CD14-positive monocyte (primary cell): ENCODE measurements at regions not wholly inside any gene's neighbourhood (a gene's known extent, or its start where the extent isn't known, plus 50 kb on each side); places are given as distances from the start of the nearest gene placed in this dataset.

ENCODE experiments used
- DNase-seq, 3 donors: peaks; one replicate each; pipeline ENCODE4 v3.0.0-alpha.2; 2011 to 2022
- H2AFZ ChIP-seq: 2 replicates; pipeline ENCODE4 v1.6.0; 2012; ENCODE audit warnings: mild to moderate bottlenecking, low read depth, low read length, inconsistent platforms; ENCODE audit not compliant: insufficient read depth, poor library complexity, severe bottlenecking
- H3K27ac ChIP-seq, 2 donors: 1 replicate in 1 of 2; 2 replicates in 1 of 2; pipeline ENCODE4 v1.5.1; 2012 to 2013; ENCODE audit warnings: low read length in 2 of 2, control low read depth in 1 of 2, inconsistent platforms in 1 of 2, low read depth in 1 of 2, mild to moderate bottlenecking in 1 of 2
- H3K27me3 ChIP-seq, 2 donors: one replicate each; pipeline versions ENCODE4 v1.6.0 to v1.6.1; 2011 to 2013; ENCODE audit warnings: low read length in 2 of 2; ENCODE audit not compliant: control insufficient read depth in 2 of 2, insufficient read depth in 2 of 2
- H3K36me3 ChIP-seq, 2 donors: replicated peaks in 1 of 2; 1 replicate in 1 of 2; 2 replicates in 1 of 2; pipeline versions ENCODE4 v1.5.1 to v1.6.1; 2012 to 2013; ENCODE audit warnings: low read length in 2 of 2, control low read depth in 1 of 2, inconsistent platforms in 1 of 2, mild to moderate bottlenecking in 1 of 2; ENCODE audit not compliant: insufficient read depth in 2 of 2, control insufficient read depth in 1 of 2
- H3K4me1 ChIP-seq, 2 donors: 1 replicate in 1 of 2; 2 replicates in 1 of 2; pipeline versions ENCODE4 v1.5.1 to v1.6.1; 2012 to 2013; ENCODE audit warnings: low read length in 2 of 2, control low read depth in 1 of 2, inconsistent platforms in 1 of 2, mild to moderate bottlenecking in 1 of 2, moderate library complexity in 1 of 2; ENCODE audit not compliant: insufficient read depth in 2 of 2, control insufficient read depth in 1 of 2
- H3K4me2 ChIP-seq: replicated peaks from 2 replicates; pipeline ENCODE3; 2012; ENCODE audit warnings: low read length, moderate library complexity, mild to moderate bottlenecking; ENCODE audit not compliant: poor library complexity, severe bottlenecking; ENCODE audit errors: extremely low read depth
- H3K4me3 ChIP-seq, 3 experiments: fragments of 200-600 bp in 1 of 3; sonication (generic) in 1 of 3; replicated peaks in 1 of 3; 1 replicate in 2 of 3; 2 replicates in 1 of 3; pipeline ENCODE4 v1.5.1; 2011 to 2013; ENCODE audit warnings: low read length in 3 of 3, mild to moderate bottlenecking in 3 of 3, control low read depth in 2 of 3, low read depth in 2 of 3, inconsistent platforms in 1 of 3, moderate library complexity in 1 of 3
- H3K79me2 ChIP-seq: 2 replicates; pipeline ENCODE4 v1.6.0; 2012; ENCODE audit warnings: mild to moderate bottlenecking, control low read depth, inconsistent platforms, low read length, moderate library complexity; ENCODE audit not compliant: insufficient read depth
- H3K9ac ChIP-seq: 2 replicates; pipeline ENCODE4 v1.6.0; 2017; ENCODE audit warnings: low read length, mild to moderate bottlenecking; ENCODE audit not compliant: insufficient read depth, poor library complexity, severe bottlenecking
- H3K9me3 ChIP-seq, 2 donors: replicated peaks in 1 of 2; 1 replicate in 1 of 2; 2 replicates in 1 of 2; pipeline versions ENCODE4 v1.5.1 to v1.6.1; 2012 to 2013; ENCODE audit warnings: low read length in 2 of 2, control low read depth in 1 of 2; ENCODE audit not compliant: control insufficient read depth in 1 of 2, insufficient read depth in 1 of 2
- H4K20me1 ChIP-seq: 2 replicates; pipeline ENCODE4 v1.6.0; 2012; ENCODE audit warnings: mild to moderate bottlenecking, low read length, control low read depth, moderate library complexity; ENCODE audit not compliant: insufficient read depth
- H3K27ac Mint-ChIP-seq, 7 donors: one replicate each; pipeline ENCODE4 v1.8.0; 2020; ENCODE audit warnings: mild to moderate bottlenecking in 7 of 7, mixed read lengths in 7 of 7, moderate library complexity in 6 of 7, inconsistent platforms in 2 of 7
- H3K27me3 Mint-ChIP-seq, 3 donors: one replicate each; pipeline ENCODE4 v1.8.0; 2021 to 2022; ENCODE audit warnings: low read depth in 3 of 3, mild to moderate bottlenecking in 3 of 3, mixed read lengths in 3 of 3, moderate library complexity in 3 of 3, inconsistent platforms in 1 of 3
- H3K36me3 Mint-ChIP-seq, 2 donors: one replicate each; pipeline ENCODE4 v1.8.0; 2020; ENCODE audit warnings: mixed read lengths in 2 of 2, inconsistent platforms in 1 of 2, mild to moderate bottlenecking in 1 of 2
- H3K4me1 Mint-ChIP-seq: one replicate; pipeline ENCODE4 v1.8.0; 2020; ENCODE audit warnings: mild to moderate bottlenecking, mixed read lengths
- H3K4me3 Mint-ChIP-seq, 2 donors: one replicate each; pipeline ENCODE4 v1.8.0; 2020; ENCODE audit warnings: mild to moderate bottlenecking in 2 of 2, mixed read lengths in 2 of 2, moderate library complexity in 1 of 2
- H3K9me3 Mint-ChIP-seq, 7 donors: one replicate each; pipeline ENCODE4 v1.8.0; 2020 to 2022; ENCODE audit warnings: mixed read lengths in 7 of 7, mild to moderate bottlenecking in 6 of 7, moderate library complexity in 6 of 7, inconsistent platforms in 2 of 7
- WGBS: methylation state at CpG from one replicate; pipeline ENCODE4 v1.1.5; 2013; ENCODE audit warnings: missing lambda C conversion rate; ENCODE audit not compliant: insufficient coverage; 5-methylcytosine and 5-hydroxymethylcytosine counted together
- intact Hi-C, 2 donors: fragments of 100-400 bp; cut with micrococcal nuclease; formaldehyde crosslinking; loops; one replicate each; pipeline versions ENCODE4 v1.15.0 to v1.15.1; 2023
- TF ChIP-seq, protein P1 (sequence below): fragments of 200-600 bp; IDR thresholded peaks from one replicate; pipeline ENCODE4 v1.8.0; 2022; ENCODE audit warnings: antibody characterized with exemption, mild to moderate bottlenecking

- Histone ChIP-seq H3K4me2 (no peak overlapping the region), H2AFZ (no peak overlapping the region), H3K4me3 (no peak overlapping the region), H3K27ac (no peak overlapping the region), H3K9me3 (no peaks in the 10 kb centered on the region), H3K9ac (no peak overlapping the region), H4K20me1 (no peaks in the 10 kb centered on the region), H3K27me3 (no peaks in the 10 kb centered on the region), H3K36me3 (no peaks in the 10 kb centered on the region), H3K79me2 (no peaks in the 10 kb centered on the region), H3K4me1 (no peaks in the 10 kb centered on the region)
- 89% methylated on average over 3 of the region's 4 CpGs for WGBS
- peaks cover 0 to 11% (median 0%) of the 10 kb centered on the region in 3 donors for H3K27me3 Mint-ChIP-seq
- DNase-seq = no peak
- no peak overlapping the region for H3K4me3 Mint-ChIP-seq
- H3K36me3 Mint-ChIP-seq = no peaks in the 10 kb centered on the region
- TF ChIP-seq, protein P1, sequence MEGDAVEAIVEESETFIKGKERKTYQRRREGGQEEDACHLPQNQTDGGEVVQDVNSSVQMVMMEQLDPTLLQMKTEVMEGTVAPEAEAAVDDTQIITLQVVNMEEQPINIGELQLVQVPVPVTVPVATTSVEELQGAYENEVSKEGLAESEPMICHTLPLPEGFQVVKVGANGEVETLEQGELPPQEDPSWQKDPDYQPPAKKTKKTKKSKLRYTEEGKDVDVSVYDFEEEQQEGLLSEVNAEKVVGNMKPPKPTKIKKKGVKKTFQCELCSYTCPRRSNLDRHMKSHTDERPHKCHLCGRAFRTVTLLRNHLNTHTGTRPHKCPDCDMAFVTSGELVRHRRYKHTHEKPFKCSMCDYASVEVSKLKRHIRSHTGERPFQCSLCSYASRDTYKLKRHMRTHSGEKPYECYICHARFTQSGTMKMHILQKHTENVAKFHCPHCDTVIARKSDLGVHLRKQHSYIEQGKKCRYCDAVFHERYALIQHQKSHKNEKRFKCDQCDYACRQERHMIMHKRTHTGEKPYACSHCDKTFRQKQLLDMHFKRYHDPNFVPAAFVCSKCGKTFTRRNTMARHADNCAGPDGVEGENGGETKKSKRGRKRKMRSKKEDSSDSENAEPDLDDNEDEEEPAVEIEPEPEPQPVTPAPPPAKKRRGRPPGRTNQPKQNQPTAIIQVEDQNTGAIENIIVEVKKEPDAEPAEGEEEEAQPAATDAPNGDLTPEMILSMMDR = no peak
- H3K27ac Mint-ChIP-seq = no peak overlapping the region
- H3K9me3 Mint-ChIP-seq = no peaks in the 10 kb centered on the region
- no peaks in the 10 kb centered on the region for H3K4me1 Mint-ChIP-seq
- intact Hi-C loops = no loop called here
Observed at GRCh38 chr5:74042959-74043358, 417.0 kb downstream of the ARHGEF28 start.

DNA sequence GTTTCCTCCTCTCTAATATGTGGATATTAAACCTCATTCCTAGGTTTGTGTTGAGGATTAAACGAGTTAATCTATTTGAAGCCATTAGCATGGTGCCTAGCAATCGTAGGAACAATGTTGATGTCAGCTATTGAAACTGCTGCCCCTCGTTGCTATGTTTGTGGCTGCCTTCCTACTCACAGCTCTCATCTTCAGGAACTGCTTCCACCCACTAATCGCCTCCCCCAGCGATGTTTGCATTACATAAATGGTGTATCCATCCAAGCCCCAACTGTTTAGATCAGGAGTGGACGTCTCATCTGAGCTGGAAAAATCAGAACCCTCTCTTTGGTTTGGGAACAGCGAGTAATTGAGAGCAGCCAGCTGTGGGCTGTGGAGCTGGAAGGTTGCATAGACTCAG, 416.6 kb downstream of the ARHGEF28 start:
- Histone ChIP-seq H3K36me3 (no peaks in the 10 kb centered on the region), H3K27me3 (no peaks in the 10 kb centered on the region), H3K4me3 (no peak overlapping the region), H3K4me1 (no peaks in the 10 kb centered on the region), H3K4me2 (no peak overlapping the region), H3K9ac (no peak overlapping the region), H3K27ac (no peak overlapping the region), H4K20me1 (no peaks in the 10 kb centered on the region), H3K9me3 (no peaks in the 10 kb centered on the region), H2AFZ (no peak overlapping the region), H3K79me2 (no peaks in the 10 kb centered on the region)
- H3K4me3 Mint-ChIP-seq = no peak overlapping the region
- intact Hi-C loops = no loop called here
- no peak overlapping the region for H3K27ac Mint-ChIP-seq
- no peaks in the 10 kb centered on the region for H3K36me3 Mint-ChIP-seq
- no peaks in the 10 kb centered on the region for H3K4me1 Mint-ChIP-seq
- peaks cover 0 to 11% (median 0%) of the 10 kb centered on the region in 3 donors for H3K27me3 Mint-ChIP-seq
- TF ChIP-seq, protein P1 = no peak
- no peaks in the 10 kb centered on the region for H3K9me3 Mint-ChIP-seq
- DNase-seq = no peak
- 93% methylated on average over 3 of the region's 7 CpGs for WGBS
